ENCODE measurements at regions not wholly inside any gene's neighbourhood (a gene's known extent, or its start where the extent isn't known, plus 50 kb on each side); places are given as distances from the start of the nearest gene placed in this dataset.
A peak's percentile ranks its signal among the peaks of the same experiment; 100 is the strongest.
"Not testable (repeated sequence)": the region's sequence is repeated elsewhere in the genome, so short reads cannot be mapped to it uniquely, and the experiment has no call there.

- DNase-seq (ENCODE audit: low read depth) = no peak
These were observed 52.9 kb upstream of the IMP4 start for GRCh38 chr2:130289780-130290179.

DNA sequence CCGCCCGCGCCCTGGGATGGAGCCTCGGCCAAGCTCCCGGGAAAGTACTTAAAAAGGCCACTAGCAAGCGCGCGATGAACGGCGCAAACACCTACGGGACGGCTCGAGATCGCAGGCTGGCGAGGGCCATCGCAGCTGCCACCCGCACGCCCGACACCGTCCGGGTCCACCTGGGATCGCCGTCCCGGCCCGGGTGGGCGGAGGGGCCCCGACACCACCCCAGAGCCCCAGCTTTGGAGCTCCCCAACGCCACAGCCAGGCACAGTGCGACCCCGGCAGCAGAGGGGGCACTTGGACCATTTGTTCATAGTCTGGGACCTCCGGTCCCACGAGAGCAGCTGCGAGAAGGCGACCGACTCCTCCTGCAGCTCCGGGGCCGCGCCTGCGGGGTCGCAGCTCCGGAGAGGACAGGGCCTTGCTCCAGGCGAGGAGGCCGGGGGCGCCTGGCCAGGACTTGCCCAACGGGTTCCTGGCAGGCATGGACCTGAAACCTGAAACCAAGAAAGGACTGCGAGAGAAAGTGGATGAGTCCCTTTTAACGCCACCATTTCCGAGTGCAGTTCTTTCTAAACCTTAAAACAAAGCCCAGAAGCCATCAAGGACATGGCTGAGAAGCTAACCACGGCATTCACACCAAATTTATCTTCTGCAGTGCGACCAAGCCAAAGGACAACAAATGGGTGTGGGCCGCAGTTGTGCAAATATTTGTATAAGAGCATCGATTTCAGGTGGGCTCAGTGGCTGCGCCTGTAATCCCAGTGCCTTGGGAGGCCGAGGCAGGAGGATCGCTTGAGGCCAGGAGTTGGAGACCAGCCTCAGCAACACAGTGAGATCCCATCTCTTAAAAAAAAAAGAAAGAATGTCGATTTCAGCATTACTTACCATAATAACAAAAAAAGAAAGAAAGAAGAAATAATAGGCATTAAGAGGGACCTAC, 54.0 kb upstream of the IMP4 start:
- peak; percentile 5 for DNase-seq (ENCODE audit: low read depth)

DNA sequence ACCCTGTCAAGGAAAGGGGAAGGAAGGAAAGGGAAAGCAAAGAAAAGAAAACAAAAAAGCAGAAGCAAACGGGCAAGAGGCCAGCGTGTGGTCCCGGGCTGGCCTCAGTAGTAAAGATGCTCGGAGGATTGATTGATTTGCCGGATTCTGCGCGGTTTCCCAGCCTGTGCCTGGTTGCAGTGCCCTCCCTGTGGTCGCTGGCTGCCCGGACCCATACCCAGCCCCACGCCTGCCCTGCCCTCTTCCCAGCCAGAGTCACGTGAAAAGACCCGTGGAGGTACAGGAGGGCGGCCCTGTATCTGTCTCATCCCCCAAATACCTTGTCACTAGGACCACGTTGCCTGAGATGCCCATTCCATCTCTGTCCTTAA, 55.1 kb upstream of the IMP4 start:
- DNase-seq (ENCODE audit: low read depth) = no peak

GRCh38 chr2:130286983-130287655, 55.6 kb upstream of the IMP4 start:
- no peak for DNase-seq (ENCODE audit: low read depth)

- not testable (repeated sequence) for DNase-seq (ENCODE audit: low read depth)
These were observed 59.3 kb upstream of the IMP4 start for GRCh38 chr2:130283341-130283869.

- not testable (repeated sequence) for DNase-seq (ENCODE audit: low read depth)
These were observed 63.1 kb upstream of the IMP4 start for GRCh38 chr2:130279551-130279950.

DNA sequence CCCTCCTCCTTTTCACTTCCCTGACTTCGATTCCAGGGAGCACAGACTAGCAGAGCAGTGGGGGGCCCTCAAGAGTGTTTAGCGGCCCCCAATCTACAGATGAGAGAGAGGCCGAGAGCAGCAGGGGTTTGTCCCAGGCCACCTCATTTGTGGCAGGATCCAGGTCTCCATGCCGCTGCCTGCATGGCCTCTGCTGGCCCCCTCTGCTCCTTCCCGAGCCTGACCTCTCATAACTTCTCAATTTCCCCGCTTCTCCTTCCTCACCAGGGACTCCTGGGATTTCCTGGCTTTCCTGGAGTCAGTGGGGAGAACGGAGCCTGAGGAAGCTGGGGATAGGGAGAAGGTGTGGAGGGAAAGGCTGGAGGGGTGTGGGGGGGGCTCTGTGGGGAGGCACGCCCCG, 70.1 kb upstream of the TUBA3E start:
- not testable (repeated sequence) for DNase-seq (ENCODE audit: low read depth)

GRCh38 chr2:130267572-130267971, 69.3 kb upstream of the TUBA3E start:
- not testable (repeated sequence) for DNase-seq (ENCODE audit: low read depth)

GRCh38 chr2:130266836-130267235, 68.6 kb upstream of the TUBA3E start:
- DNase-seq (ENCODE audit: low read depth) = not testable (repeated sequence)

- DNase-seq (ENCODE audit: low read depth) = not testable (repeated sequence)
These were observed 67.5 kb upstream of the TUBA3E start for GRCh38 chr2:130265570-130266247.

DNA sequence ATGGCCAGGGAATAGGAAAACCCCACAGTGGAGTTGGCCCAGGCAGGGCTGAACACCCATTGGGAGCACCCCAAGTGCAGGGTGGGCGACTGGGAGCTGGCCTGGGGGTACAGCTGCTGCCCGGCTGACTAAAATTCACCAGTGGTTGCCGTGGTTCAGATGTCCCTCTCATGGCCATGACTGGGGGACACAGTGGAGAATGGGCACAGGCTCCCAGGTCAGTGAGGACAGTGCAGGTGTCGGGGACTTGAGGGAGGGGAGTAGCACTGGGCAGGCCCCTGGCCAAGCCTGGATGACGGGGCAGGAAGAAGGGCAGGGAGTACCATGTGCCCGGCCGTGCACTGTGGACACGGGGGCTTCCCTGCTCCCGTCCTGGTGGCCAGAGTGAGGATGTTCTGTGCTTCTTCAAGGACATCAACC, 66.7 kb upstream of the TUBA3E start:
- not testable (repeated sequence) for DNase-seq (ENCODE audit: low read depth)

- DNase-seq (ENCODE audit: low read depth) = no peak
These were observed 66.3 kb upstream of the TUBA3E start for GRCh38 chr2:130264501-130264900.

DNA sequence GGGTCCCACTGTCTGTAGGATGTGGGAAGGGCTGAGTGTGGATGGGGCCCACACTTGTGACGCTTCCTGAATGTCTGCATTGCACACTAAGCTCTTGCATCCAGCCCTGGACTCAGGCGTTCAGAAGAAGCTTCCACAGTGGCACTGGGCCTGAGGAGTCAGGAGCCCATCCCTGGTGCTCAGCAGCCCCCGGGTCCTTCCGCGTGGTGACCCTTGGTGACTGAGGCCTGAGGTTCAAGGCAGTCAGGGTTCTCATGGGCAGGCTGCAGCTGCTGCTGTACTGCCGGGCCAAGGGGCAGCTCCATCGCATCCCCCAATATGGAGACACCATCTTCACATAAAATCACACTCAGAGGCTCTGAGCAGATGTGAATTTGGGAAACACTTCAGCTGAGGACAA, 65.8 kb upstream of the TUBA3E start:
- no peak for DNase-seq (ENCODE audit: low read depth)

DNA sequence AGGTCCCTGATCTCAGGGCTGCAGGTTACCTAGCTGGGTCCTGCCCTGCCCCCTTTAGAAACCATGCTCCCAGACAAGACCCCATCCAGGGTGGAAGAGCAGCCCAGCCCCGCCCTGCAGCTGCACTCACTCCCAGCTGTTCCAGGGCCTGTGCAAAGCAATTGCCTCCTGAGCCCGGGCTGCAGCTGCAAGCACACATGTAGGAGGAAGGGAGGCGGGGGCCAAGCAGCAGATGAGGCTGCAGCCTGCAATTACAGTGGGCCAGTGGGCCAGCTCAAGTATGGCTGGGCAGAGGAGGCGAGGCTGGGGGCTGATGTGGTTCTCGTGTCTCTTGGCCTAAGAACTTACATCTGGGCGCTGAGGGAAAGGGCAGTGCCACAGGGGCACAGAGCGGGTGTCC, 65.4 kb upstream of the TUBA3E start:
- DNase-seq (ENCODE audit: low read depth) = no peak

DNA sequence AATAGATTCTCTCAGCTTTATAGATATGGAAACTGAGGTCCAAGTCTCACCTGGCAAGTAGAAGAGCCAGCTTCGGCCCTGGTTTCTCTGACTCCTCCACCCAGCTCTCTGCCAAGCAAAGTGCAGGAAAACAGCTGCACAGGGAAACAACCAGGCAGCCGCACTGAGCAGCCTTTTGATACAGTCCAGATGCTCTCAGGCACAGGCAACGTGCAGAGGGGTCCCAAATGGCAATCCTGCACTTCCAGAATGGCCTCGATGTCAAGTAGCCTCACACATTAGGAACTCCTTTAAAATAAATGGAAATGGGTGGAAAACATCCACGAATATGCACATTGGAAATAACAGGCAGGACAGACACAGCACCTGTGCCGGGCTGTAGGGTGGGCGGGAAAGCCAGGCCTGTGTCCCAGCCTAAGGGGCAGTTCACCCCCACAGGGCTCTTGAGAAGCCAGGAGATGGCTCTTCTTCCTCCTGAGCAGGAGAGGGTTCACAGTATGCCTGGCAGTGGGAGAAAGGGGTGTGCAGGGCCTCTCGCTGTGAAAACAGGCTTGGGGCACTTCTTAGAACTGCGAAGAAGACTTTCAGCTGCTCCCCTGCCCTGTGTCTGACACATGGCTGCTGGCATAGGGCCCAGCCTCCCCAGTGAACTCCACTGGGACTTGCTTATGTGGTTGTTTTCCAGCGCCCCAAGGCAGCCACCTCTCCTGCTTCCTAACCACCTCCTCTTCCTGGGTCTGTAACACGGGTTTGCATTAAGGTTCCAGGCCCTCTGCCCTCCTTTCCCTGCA, 63.9 kb upstream of the TUBA3E start:
- DNase-seq (ENCODE audit: low read depth) = peak; percentile 42

GRCh38 chr2:130261099-130261498, 62.9 kb upstream of the TUBA3E start:
- DNase-seq (ENCODE audit: low read depth) = no peak

- DNase-seq (ENCODE audit: low read depth) = no peak
These were observed 61.4 kb upstream of the TUBA3E start for GRCh38 chr2:130259594-130259993.

GRCh38 chr2:130258356-130258755, 60.1 kb upstream of the TUBA3E start:
- no peak for DNase-seq (ENCODE audit: low read depth)

DNA sequence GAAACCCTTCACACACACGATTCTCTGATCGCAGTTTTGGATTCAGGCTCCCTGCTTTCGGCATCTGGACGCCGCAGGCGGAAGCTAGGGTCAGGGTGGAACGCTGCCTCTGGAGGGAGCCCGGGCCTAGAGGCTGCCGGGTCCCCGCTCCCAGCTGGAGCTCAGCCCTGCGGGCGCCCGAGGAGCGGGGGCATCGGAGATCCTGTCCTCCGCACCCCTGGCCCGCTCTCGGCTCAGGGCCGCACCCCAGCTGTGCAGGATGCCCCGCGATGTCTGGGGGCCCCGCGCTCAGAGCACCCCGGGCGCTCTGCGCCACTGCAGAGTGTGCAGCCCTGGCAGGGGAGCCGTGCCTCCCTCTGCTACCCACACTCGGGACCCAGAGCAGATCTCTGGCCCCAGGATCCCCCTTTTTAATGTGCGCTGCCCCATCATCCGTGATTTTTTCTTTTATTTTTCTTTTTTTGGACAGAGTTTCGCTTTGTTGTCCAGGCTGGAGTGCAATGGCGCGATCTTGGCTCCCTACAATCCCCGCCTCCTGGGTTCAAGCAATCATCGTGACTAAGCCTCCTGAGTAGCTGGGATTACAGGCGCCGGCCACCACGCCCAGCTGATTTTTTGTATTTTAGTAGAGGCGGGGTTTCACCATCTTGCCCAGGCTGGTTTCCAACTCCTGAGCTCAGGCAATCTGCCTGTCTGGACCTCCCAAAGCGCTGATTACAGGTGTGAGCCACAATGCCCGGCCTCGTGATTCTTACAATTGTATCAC, 54.8 kb upstream of the TUBA3E start:
- DNase-seq (ENCODE audit: low read depth) = peak; percentile 40

GRCh38 chr2:130251873-130252620, 53.8 kb upstream of the TUBA3E start:
- no peak for DNase-seq (ENCODE audit: low read depth)
